ENCODE measurements at regions not wholly inside any gene's neighbourhood (a gene's known extent, or its start where the extent isn't known, plus 50 kb on each side); places are given as distances from the start of the nearest gene placed in this dataset.

DNA sequence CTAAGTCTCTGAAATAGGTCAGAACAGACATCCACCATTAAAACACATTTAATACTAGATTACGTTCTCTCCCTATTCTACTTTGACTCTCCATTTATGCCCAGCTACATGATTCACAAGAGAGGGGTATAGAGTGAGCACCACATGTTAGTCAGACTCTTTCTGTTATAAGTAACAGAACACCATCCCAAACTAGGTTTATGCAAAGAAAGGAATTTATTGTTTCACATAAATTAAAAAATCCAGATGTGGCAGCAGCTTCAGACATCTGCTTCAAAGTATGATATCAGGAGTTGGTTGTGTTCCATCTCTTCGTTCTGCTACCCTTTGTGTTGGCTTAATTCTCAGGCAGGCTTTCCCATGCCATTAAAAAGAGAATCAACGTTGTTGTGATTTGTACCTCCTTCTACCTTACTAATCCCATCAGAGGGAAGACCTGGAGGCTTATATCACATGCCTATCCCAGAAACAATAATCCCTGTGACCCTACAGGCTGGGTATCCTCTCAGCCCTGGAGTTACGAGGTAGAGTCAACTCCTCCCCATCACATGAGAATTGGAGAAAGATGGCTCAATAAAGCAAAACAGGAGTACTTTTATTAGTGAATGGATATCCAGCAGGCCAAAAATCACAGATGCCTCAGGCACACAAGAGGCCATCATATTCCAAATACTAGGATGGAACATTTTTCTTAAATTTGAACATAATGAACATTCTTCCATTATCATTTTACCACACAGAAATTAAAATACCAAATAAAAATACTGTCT, 163.2 kb downstream of the SLC7A11 start:
- DNase-seq = no peak

DNA sequence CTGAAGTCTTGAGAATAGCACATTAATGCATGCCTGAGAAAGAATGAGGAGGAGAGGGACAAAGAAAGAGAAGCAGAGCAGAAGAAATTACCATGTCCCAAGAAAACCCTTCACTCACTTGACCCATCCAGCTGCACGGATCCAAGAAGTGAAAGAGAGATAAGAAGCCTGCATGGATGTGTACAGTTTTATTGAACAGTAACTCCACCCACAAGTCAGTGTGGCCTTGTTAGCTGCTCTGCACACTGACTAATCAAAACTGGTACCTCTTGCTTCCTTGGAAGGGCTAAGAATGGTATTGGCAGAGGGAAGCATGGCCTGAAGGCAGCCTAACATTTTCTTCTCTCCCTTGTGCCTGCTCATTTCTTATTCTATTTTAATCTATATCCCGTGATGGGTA, 163.9 kb downstream of the SLC7A11 start:
- DNase-seq = no peak

DNA sequence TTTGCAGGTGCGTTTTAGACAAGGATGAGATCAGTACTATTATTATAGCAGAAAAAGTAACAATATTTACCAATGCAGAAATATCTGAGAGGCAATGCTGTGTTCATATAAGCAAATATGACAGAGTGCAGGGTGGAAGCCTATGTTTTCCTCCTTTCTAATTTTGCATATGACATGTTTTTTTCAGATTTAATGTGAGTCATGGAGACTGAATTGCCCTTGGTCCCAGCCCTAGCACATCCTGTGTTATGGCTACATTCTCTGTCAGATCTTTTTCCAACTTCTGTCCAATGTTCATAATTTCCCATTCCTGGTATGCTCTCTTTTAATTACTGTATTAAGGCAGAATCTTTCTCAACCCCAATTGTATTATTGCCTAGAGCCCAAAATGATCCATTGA, 165.6 kb downstream of the SLC7A11 start:
- no peak for DNase-seq

DNA sequence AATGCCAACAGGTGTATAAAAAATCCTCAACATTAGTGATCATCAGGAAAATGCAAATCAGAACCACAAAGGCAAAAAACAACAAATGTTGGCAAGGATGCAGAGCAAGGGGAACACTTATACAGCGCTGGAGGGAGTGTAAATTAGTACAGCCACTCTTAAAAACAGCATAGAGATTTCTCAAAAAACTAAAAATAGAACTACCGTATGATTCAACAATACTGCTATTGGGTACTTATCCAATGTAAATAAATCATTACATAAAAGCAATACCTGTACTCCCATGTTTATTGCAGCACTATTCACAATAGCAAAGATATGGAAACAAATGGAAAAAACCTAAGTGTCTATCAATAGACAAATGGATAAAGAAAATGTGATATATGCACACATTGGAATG, 171.3 kb downstream of the SLC7A11 start:
- no peak for DNase-seq

DNA sequence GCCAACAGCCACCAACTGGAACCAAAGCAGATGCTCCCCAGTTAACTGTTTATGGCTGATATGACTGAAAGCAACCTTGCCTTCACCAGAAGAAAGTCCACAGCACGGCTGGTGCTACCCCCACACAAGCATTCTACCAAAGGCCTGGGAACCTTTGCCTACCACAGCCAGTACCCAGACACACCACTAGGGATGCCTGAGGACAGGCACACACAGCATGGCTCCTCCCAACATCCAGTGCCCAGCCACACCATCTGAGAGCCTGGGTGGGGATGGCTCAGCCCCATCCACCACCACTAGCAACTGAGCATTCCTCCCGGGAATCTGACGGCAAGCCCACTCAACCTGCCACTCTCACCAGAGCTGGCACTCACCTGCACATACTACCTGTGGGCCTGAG, 178.6 kb downstream of the SLC7A11 start:
- DNase-seq = no peak

DNA sequence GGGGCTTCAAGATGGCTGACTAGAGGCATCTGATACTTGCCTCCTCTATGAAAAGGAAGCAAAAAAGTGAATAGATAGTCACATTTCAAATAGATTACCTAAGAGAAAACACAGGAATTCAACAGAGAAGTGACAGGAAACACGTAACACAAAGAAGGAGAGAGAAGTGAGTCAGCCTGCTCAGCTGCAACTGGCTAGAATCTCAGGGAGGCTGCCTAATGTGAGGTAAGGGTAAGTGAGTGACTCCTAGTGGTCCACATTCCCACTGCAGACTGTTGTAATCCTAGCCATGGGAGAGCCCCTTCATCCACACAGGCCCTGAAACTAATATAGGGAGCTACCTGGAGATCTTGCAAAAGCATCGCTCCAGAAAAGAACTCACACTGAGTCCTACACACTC, 179.2 kb downstream of the SLC7A11 start:
- DNase-seq = no peak

DNA sequence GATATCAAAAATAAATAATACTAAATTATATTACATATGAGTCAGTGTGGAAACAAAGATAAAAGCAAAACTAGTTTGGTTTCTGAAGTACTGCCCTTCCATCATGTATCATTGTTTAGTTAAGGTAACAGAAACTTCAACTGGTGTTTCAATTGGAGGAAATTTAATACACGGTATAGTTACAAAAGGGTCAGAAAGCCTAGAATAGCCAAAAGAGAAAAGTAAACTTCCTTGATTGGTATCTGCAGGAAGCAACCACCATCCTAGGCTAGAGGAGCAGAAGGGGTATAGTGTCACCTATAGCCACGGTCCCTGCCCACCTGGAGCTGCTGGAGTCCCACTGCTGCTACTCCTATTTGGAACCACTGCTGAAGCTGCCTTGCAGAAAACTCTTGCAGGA, 185.6 kb downstream of the SLC7A11 start:
- DNase-seq = no peak

DNA sequence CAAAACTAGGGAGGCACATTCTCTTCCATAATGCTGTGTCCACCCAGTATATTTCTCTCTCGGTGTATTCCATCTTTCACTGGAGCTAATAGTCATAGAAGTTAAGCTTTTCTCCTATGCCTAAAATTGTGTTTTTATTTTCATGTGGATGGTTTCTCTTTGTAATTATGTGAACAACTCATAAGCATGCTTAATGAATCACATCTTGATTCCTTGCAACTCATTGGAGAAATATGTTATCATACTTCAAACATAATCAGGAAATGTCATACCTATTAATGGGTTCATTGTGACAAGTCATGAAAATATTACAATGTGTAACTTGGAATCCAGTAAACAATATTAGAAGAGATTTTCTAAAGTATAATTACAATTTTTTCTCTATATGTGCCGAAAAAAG, 186.3 kb downstream of the SLC7A11 start:
- no peak for DNase-seq

DNA sequence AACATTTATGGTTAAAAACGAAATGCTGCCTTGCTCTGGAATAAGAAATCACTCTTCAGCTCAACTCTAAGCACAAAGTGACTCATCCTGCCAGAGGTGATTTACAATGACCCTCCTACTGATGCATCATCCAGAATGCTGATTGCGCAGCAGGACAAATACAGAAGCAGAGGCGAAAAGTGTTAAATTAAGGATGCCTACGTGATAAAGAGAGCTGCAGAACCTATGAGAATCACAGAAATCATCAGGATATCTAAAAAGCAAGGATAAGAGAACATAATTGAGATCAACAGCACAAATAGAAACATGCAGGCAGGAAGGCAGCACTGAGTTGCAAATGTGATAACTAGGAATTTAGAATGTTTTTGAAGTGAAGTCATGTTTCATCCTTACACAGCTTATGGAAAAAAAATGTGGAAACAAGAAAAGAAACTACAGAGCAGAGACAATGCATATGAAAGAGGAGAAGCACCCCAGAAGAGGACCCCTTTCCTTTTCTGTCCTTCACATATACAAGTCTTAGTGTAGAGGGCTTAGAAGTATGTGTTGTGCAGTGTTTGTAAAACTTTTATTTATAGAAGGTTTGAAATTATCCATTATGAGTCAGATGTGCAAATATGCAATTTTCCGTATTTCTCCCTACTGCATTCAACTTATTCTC, 188.4 kb downstream of the SLC7A11 start:
- DNase-seq = no peak

DNA sequence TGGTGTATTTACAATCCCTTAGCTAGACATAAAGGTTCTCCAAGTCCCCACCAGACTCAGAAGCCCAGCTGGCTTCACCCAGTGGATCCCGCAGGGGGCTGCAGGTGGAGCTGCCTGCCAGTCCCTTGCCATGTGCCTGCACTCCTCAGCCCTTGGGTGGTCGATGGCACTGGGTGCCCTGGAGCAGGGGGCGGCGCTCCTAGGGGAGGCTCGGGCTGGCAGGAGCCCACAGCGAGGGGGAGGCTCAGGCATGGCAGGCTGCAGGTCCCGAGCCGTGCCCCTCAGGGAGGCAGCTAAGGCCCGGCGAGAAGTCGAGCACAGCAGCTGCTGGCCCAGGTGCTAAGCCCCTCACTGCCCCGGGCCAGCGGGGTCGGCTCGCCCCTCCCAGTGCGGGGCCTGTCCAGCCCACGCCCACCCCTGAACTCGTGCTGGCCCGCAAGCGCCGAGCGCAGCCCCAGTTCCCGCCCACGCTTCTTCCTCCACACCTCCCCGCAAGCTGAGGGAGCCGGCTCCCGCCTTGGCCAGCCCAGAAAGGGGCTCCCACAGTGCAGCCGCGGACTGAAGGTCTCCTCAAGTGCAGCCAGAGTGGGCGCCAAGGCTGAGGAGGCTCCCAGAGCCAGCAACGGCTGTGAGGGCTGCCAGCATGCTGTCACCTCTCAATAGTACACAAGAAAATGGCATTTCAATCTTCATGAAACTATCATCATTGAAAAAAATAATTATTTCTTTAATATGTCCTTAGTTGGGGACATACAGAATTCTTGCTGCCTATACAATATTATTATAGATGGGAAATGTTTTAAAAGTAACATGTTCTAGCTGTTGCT, 189.1 kb downstream of the SLC7A11 start:
- DNase-seq = no peak

DNA sequence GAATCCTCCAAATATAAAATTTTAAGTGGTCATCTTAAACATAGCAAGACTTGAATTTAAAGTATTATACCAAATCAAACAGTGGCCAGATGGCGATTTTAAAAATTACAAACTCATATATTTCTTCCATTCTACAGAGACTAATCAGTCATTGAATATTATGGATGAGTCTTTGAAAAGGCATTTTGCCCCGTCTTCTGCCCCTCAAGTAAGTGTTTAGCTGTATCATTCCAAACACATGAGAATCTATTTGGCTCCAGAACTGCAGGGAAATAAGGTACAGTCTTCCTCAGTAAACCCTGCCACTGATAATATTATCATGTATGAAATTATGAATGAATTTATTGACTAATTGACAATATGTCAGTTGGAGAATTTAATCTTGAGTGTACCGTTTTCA, 191.0 kb downstream of the SLC7A11 start:
- DNase-seq = no peak

DNA sequence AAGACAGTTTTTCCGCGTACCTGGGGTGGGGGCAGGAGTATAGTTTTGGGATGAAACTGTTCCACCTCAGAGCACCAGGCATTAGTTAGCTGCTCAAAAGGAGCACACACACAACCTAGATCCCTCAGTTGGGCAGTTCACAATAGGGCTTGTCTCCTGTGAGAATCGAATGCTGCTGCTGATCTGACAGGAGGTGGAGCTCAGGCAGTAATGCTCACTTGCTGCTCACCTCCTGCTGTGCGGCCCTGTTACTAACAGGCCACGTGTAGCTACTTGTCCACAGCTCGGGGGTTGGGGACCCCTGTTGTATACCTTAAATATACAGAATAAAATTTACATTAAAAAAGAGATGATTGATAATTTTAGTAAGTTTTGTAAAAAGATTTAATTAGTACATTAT, 191.5 kb downstream of the SLC7A11 start:
- DNase-seq = no peak

DNA sequence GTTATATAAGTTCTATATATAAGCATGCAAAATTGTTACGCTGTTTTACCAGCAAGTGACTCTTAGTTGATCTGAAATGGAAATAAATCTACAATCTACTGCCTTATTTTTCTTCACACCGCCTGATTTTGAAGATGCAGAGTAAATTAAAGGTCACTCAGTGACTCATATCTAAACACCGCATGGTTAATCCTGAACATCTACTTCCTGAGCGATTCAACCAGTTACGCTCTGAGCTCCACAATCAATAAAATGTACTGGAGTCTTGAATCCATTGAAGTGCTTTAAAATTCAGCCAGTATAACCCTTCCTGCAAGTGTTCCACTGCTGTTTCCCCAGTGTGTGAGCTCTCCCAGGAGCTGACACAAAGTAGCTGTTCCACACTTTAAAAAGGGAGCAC, 192.8 kb downstream of the SLC7A11 start:
- DNase-seq = no peak

DNA sequence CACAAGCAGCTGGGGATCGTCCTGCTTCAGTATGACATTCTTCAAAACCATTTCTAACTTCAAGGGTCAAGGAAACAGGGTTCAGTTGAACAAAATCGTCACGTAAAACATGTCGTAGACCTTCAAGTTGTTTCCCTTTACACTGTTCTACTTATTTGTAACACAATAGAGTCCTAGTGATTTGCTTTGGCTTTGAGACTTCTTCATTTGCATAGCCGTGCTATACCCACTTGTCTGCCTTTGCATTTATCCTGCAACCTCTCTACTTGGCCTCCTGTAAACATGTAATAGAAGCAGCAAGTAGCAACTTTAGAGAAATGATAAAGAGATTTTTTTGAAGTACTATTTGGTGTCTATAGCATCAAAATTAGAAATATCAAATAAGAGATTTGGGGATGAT, 194.9 kb downstream of the SLC7A11 start:
- no peak for DNase-seq

DNA sequence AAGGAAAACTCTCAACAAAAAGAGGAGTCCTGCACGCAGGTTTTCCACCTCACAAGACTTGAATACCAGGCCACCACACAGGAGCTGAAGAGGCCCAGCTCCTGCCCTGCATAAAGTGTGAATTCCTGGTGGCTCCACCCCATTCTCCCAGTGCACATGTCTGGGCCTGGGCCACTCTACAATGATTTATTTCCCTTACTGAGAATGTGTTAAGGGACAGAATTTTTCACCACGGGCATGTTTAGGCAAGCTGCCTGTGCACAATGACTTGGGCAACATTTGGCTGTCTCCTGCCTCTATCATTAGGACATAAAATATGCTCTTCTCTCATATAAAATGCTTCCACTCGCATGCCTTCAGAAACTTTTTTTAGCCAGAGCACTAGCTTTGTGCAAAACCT, 197.1 kb downstream of the SLC7A11 start:
- no peak for DNase-seq

DNA sequence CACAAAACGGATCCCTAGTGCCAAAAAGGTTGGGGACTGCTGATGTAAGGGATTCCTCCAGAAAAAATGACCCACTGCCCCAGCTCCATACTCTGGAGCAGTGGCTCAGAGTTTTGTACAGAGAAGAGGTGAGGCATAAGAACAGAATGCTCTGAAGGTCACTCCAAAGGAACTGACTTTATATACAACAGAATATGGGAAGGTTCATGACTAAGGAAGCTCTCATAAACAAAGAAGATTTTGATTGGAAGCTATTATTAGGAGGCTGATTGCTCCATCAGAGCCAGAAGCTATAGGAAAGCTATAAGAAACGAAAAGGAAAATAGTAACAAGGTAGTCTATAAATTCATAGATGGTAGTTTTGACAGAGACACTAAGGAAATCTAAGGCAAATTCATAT, 203.1 kb downstream of the SLC7A11 start:
- DNase-seq = no peak

DNA sequence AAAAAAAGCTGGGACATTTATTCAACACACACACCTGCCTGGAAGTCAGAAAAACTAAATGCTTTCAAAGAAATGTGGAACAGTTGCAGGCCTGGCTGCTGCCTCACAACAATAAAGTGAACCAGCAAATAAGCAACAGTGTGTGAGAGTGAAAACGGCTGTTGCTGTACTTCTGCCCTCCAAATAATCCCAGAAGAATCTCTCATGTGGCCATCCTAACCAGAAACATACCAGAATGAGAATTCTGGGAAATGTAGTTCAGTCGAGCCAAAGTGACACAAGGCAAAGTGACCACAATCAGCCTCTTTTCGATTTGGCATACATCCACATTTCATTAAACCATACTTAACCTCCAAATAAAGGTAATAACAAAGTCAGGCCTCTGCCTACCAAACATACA, 204.5 kb downstream of the SLC7A11 start:
- no peak for DNase-seq

DNA sequence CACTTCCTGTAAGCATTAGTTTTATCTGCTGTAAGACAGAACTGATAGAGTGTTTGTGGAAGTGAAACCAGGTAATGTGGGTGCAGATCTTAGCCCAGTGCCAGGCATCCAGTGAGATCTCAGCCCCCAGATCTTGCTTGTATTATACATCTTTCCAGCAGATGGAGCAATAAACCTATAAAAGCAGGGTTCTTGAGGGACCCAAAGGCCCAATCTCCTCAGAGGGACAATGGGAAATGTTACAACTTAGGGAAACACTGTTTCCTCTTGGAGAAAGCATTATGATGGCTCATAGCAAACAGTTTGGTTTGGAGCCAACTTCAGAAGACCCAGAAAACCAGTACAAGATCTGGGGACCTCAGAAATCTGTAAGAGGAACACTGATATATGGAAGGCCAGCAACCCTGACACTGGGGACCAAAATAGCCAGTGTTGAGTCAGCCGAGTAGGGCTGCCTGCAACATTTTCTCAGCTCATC, 206.3 kb downstream of the SLC7A11 start:
- peak; percentile 4 for DNase-seq

DNA sequence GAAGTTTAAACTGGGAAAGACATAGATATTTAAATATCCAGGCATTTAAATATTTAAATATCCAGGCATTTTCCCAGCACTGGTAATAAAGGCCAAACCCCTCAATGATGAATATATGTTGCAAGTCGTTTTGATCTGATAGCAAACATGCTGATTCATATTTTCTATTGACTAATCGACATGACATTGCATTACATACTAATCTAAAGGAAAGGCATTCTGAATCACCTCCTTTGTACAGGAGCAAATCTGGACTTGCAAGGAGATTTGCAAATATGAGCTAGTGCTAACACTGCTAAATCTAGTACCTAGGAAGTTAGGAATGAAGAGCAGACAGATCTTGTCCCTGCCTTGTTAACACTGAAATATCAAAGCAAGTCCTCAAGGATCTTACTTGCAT, 207.3 kb downstream of the SLC7A11 start:
- DNase-seq = no peak

DNA sequence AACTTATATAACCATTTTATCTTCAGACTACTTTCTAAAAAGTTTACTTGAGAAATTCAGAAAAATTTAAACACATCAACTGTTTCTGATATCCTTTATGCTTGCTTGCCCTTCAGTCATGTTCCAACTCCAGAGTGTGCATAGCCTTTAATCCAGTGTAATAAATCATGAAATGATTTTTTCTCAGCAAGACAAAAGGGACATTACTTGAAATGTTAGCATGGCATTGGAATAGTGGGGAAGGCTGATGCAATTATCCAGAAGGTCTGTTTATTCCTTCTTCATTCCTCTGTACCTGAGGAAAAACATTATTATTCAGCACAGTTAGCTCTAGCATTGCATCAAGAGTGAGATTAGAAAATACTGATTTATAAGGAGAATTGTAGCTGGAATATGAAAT, 209.9 kb downstream of the SLC7A11 start:
- no peak for DNase-seq

DNA sequence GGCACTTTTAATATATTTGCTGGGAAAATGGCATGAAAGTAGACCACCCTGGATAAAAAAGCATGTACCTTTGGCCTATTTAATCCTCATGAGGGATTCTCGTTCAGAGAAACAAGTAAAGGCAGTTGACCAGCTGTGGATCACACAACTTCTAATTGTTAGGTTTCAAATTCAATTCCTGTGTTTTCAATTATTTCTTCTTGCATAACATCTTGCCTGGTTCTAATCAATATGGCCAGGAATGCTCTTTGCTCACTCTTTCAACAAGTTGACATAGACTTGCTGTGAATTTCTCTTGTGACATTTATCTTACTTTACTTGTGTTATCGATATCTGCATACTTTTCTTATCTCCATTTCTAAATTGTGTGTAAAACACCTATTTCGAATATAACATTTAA, 211.8 kb downstream of the SLC7A11 start:
- DNase-seq = no peak

DNA sequence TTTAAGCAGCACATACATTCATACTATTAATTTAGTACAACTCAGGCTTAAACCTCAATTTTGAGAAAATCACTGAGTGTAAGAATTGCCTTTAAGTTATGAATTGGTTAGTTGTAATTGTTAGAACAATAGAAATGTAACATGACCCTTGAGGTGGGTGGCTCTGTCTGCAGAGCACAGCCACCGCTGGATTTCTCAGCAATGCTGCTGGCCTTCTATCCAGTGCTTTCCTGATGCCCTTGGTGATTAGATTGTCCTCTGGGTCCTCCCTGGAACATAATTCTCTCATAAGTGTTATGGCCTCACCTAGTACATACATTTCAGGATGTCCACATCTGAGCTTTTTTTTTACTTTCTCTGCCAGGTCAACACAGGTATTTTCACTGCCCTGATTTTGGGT, 213.2 kb downstream of the SLC7A11 start:
- no peak for DNase-seq

DNA sequence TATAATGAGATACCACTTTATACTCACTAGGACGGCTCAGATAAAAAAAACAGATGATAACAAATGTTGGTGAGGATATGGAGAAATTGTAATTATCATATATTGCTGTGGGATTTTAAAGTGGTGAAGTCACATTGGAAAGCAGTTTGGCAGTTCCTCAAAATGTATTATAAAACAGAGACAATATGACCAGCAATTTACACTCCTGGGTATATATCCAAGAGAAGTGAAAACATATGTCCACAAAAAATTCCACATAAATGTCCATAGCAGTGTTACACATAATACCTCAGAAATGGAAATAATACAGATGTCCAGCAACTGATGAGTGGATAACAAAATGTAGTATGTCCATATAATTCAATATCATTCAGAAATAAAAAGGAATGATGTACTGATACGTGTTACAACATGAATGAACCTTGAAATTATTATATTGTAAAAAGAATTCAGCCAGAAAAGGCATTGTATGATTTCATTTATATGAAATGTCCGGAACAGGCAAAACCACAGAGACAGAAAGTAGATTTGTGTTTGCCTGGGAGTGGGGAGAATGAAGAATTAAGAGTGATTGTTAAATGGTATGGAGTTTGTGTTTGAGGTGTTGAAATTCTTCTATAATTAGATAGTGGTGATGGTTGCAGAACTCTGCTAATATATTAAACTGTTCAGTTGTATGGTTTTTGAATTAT, 220.9 kb downstream of the SLC7A11 start:
- no peak for DNase-seq

All from CD4-positive, alpha-beta T cell treated with Interleukin-17A for 1 hour (primary cell).